Fibroblast of lung (primary cell): ENCODE measurements at regions not wholly inside any gene's neighbourhood (a gene's known extent, or its start where the extent isn't known, plus 50 kb on each side); places are given as distances from the start of the nearest gene placed in this dataset.

ENCODE experiments used
- DNase-seq, 2 donors: peaks; one replicate each; pipeline versions ENCODE4 v3.0.0 to v3.0.0-alpha.2; 2010; ENCODE audit warnings: low read depth in 2 of 2
- H2AFZ ChIP-seq: 2 replicates; pipeline ENCODE4 v1.5.1; 2012; ENCODE audit warnings: low read length, control low read depth, inconsistent platforms
- H3K27ac ChIP-seq: 2 replicates; pipeline ENCODE4 v1.5.1; 2011; ENCODE audit warnings: low read length, control low read depth; ENCODE audit not compliant: insufficient read depth
- H3K27me3 ChIP-seq: 2 replicates; pipeline ENCODE4 v1.5.1; 2011; ENCODE audit warnings: mild to moderate bottlenecking, low read length; ENCODE audit not compliant: control insufficient read depth, insufficient read depth
- H3K36me3 ChIP-seq: 2 replicates; pipeline ENCODE4 v1.5.1; 2011; ENCODE audit warnings: low read length; ENCODE audit not compliant: control insufficient read depth, insufficient read depth
- H3K4me1 ChIP-seq: 2 replicates; pipeline ENCODE4 v1.5.1; 2011; ENCODE audit warnings: low read length; ENCODE audit not compliant: control insufficient read depth, insufficient read depth; ENCODE audit errors: extremely low read depth
- H3K4me2 ChIP-seq: 2 replicates; pipeline ENCODE4 v1.5.1; 2011; ENCODE audit warnings: low read length, control low read depth; ENCODE audit not compliant: insufficient read depth; ENCODE audit errors: extremely low read depth
- H3K4me3 ChIP-seq, 4 experiments: fragments of 200-600 bp in 1 of 4; sonication (generic) in 1 of 4; replicated peaks in 1 of 4; 2 replicates each; pipeline ENCODE4 v1.5.1; 2011 to 2016; ENCODE audit warnings: low read length in 4 of 4, low read depth in 3 of 4, mild to moderate bottlenecking in 3 of 4, control low read depth in 2 of 4, inconsistent platforms in 1 of 4, mixed read lengths in 1 of 4; ENCODE audit not compliant: insufficient read depth in 1 of 4; ENCODE audit errors: control extremely low read depth in 1 of 4
- H3K79me2 ChIP-seq: 2 replicates; pipeline ENCODE4 v1.5.1; 2012; ENCODE audit warnings: mild to moderate bottlenecking, low read length, inconsistent platforms; ENCODE audit not compliant: control insufficient read depth, insufficient read depth
- H3K9ac ChIP-seq: 2 replicates; pipeline ENCODE4 v1.5.1; 2011; ENCODE audit warnings: mild to moderate bottlenecking, low read length, control low read depth; ENCODE audit not compliant: insufficient read depth
- H3K9me3 ChIP-seq: 2 replicates; pipeline ENCODE4 v1.5.1; 2012; ENCODE audit warnings: low read depth, low read length; ENCODE audit not compliant: control insufficient read depth, insufficient read depth
- H4K20me1 ChIP-seq: 2 replicates; pipeline ENCODE4 v1.5.1; 2011; ENCODE audit warnings: low read length; ENCODE audit not compliant: control insufficient read depth, insufficient read depth; ENCODE audit errors: extremely low read depth
- CTCF ChIP-seq, 2 donors: IDR thresholded peaks in 1 of 2; conservative IDR thresholded peaks in 1 of 2; 1 replicate in 1 of 2; 2 replicates in 1 of 2; pipeline ENCODE4 v1.5.1; 2011 to 2012; ENCODE audit warnings: low read length in 2 of 2, control low read depth in 1 of 2, inconsistent platforms in 1 of 2, low read depth in 1 of 2, mild to moderate bottlenecking in 1 of 2
- EZH2 ChIP-seq: IDR thresholded peaks from 2 replicates; pipeline ENCODE4 v1.5.1; 2012; ENCODE audit warnings: low read length, control low read depth, mild to moderate bottlenecking; ENCODE audit errors: missing control alignments

- Histone ChIP-seq H3K9ac (no peak overlapping the region), H3K4me3 (no peak overlapping the region), H3K4me1 (no peaks in the 10 kb centered on the region), H3K27me3 (no peaks in the 10 kb centered on the region), H4K20me1 (no peaks in the 10 kb centered on the region), H2AFZ (no peak overlapping the region), H3K9me3 (no peaks in the 10 kb centered on the region), H3K79me2 (no peaks in the 10 kb centered on the region), H3K27ac (no peak overlapping the region), H3K4me2 (no peak overlapping the region), H3K36me3 (no peaks in the 10 kb centered on the region)
- peak in 1 of 2 donors; percentile 22 for DNase-seq
- TF ChIP-seq CTCF (conservative IDR thresholded peaks at IDR 0.05 in 1 of 2, IDR thresholded peaks at IDR 0.05 in 1 of 2; ENCODE audit: low read depth in 1 of 2, low read length in 2 of 2) (no peak), EZH2 (no peak)
These were observed 549.5 kb upstream of the ARGLU1 start for GRCh38 chr13:107117327-107118012.

GRCh38 chr13:107113387-107113786 lies 545.5 kb upstream of the ARGLU1 start:
- H3K9me3 ChIP-seq: no peaks in the 10 kb centered on the region
- no peaks in the 10 kb centered on the region for H3K79me2 ChIP-seq
- no peak overlapping the region for H3K27ac ChIP-seq
- H3K9ac ChIP-seq: no peak overlapping the region
- H2AFZ ChIP-seq: no peak overlapping the region
- H3K4me2 ChIP-seq: no peak overlapping the region
- H4K20me1 ChIP-seq: no peaks in the 10 kb centered on the region
- H3K4me1 ChIP-seq: no peaks in the 10 kb centered on the region
- TF ChIP-seq CTCF (conservative IDR thresholded peaks at IDR 0.05 in 1 of 2, IDR thresholded peaks at IDR 0.05 in 1 of 2; ENCODE audit: low read depth in 1 of 2, low read length in 2 of 2): no peak
- no peak for TF ChIP-seq EZH2
- H3K4me3 ChIP-seq: no peak overlapping the region
- no peaks in the 10 kb centered on the region for H3K27me3 ChIP-seq
- H3K36me3 ChIP-seq: no peaks in the 10 kb centered on the region
- DNase-seq: no peak

GRCh38 chr13:107111248-107111647 lies 543.3 kb upstream of the ARGLU1 start:
- H2AFZ ChIP-seq: no peak overlapping the region
- no peaks in the 10 kb centered on the region for H3K4me1 ChIP-seq
- no peaks in the 10 kb centered on the region for H3K27me3 ChIP-seq
- TF ChIP-seq EZH2 (no peak), CTCF (conservative IDR thresholded peaks at IDR 0.05 in 1 of 2, IDR thresholded peaks at IDR 0.05 in 1 of 2; ENCODE audit: low read depth in 1 of 2, low read length in 2 of 2) (no peak)
- H3K4me2 ChIP-seq: no peak overlapping the region
- H3K79me2 ChIP-seq: no peaks in the 10 kb centered on the region
- no peaks in the 10 kb centered on the region for H3K36me3 ChIP-seq
- no peaks in the 10 kb centered on the region for H3K9me3 ChIP-seq
- H3K9ac ChIP-seq: no peak overlapping the region
- no peak for DNase-seq
- H3K4me3 ChIP-seq: no peak overlapping the region
- no peak overlapping the region for H3K27ac ChIP-seq
- no peaks in the 10 kb centered on the region for H4K20me1 ChIP-seq
